B cell (primary cell): ENCODE measurements at regions not wholly inside any gene's neighbourhood (a gene's known extent, or its start where the extent isn't known, plus 50 kb on each side); places are given as distances from the start of the nearest gene placed in this dataset.

Experiments used
- ATAC-seq: fragments of 200-7000 bp; cut with Tn5 transposase; one replicate; pipeline ENCODE4 v1.10.0; 2021; ENCODE audit warnings: low read depth, mild to moderate bottlenecking, moderate number of reproducible peaks, moderate library complexity
- CTCF ChIA-PET: fragments of 350-600 bp; sonication (Branson Sonifier 250); formaldehyde crosslinking; loops from one replicate; lab custom pipeline; 2021; ENCODE audit warnings: antibody characterized with exemption, inconsistent platforms; lab: Charles Lee
- POLR2A ChIA-PET: fragments of 350-600 bp; sonication (Branson Sonifier 250); formaldehyde crosslinking; loops from one replicate; lab custom pipeline; 2021; ENCODE audit warnings: antibody characterized with exemption; lab: Charles Lee
- DNase-seq: peaks from one replicate; pipeline ENCODE4 v3.0.0; 2013
- H2AFZ ChIP-seq: 2 replicates; pipeline ENCODE4 v1.6.1; 2012; ENCODE audit warnings: mild to moderate bottlenecking, low read depth, low read length; ENCODE audit not compliant: insufficient read depth, poor library complexity, severe bottlenecking
- H3K27ac ChIP-seq, 2 donors: 1 replicate in 1 of 2; 2 replicates in 1 of 2; pipeline ENCODE4 v1.5.1; 2012 to 2013; ENCODE audit warnings: low read length in 2 of 2, mild to moderate bottlenecking in 2 of 2, moderate library complexity in 1 of 2
- H3K27me3 ChIP-seq, 4 experiments: fragments of 200-600 bp in 1 of 4; sonication (generic) in 1 of 4; replicated peaks in 1 of 4; 1 replicate in 2 of 4; 2 replicates in 2 of 4; pipeline versions ENCODE4 v1.6.1 to v1.7.0; 2013 to 2016; ENCODE audit warnings: low read length in 3 of 4, mild to moderate bottlenecking in 2 of 4, mixed read lengths in 1 of 4, moderate library complexity in 1 of 4; ENCODE audit not compliant: insufficient read depth in 4 of 4, control insufficient read depth in 3 of 4; ENCODE audit errors: control extremely low read depth in 1 of 4
- H3K36me3 ChIP-seq, 2 experiments: replicated peaks in 1 of 2; 1 replicate in 1 of 2; 2 replicates in 1 of 2; pipeline versions ENCODE4 v1.6.1 to v1.7.1; 2013; ENCODE audit warnings: low read length in 1 of 2; ENCODE audit not compliant: insufficient read depth in 2 of 2, control insufficient read depth in 1 of 2; ENCODE audit errors: control extremely low read depth in 1 of 2, extremely low read depth in 1 of 2
- H3K4me1 ChIP-seq, 2 donors: fragments of 200-600 bp in 1 of 2; sonication (generic) in 1 of 2; 1 replicate in 1 of 2; 2 replicates in 1 of 2; pipeline versions ENCODE4 v1.5.1 to v1.6.1; 2013 to 2017; ENCODE audit warnings: low read length in 2 of 2; ENCODE audit not compliant: control insufficient read depth in 2 of 2, insufficient read depth in 2 of 2
- H3K4me2 ChIP-seq: replicated peaks from 2 replicates; pipeline ENCODE3; 2012; ENCODE audit warnings: mild to moderate bottlenecking, low read depth, low read length; ENCODE audit not compliant: poor library complexity, severe bottlenecking
- H3K4me3 ChIP-seq, 5 experiments: fragments of 200-600 bp in 1 of 5; sonication (generic) in 1 of 5; 1 replicate in 3 of 5; 2 replicates in 2 of 5; pipeline versions ENCODE4 v1.5.1 to v1.7.0; 2011 to 2016; ENCODE audit warnings: low read length in 4 of 5, mild to moderate bottlenecking in 4 of 5, low read depth in 2 of 5, control low read depth in 1 of 5, moderate library complexity in 1 of 5; ENCODE audit not compliant: insufficient read depth in 1 of 5; ENCODE audit errors: control extremely low read depth in 1 of 5, extremely low read depth in 1 of 5
- H3K79me2 ChIP-seq: fragments of 200-600 bp; sonication (generic); one replicate; pipeline ENCODE4 v1.6.0; 2016; ENCODE audit warnings: low read length; ENCODE audit not compliant: control insufficient read depth, insufficient read depth
- H3K9ac ChIP-seq: fragments of 200-600 bp; sonication (generic); 2 replicates; pipeline ENCODE4 v1.6.1; 2017; ENCODE audit warnings: mild to moderate bottlenecking, low read length, moderate library complexity
- H3K9me3 ChIP-seq, 3 donors: one replicate each; pipeline versions ENCODE4 v1.6.1 to v1.7.1; 2013; ENCODE audit warnings: low read length in 2 of 3; ENCODE audit not compliant: control insufficient read depth in 2 of 3, insufficient read depth in 1 of 3; ENCODE audit errors: control extremely low read depth in 1 of 3
- H4K20me1 ChIP-seq: 2 replicates; pipeline ENCODE4 v1.6.0; 2012; ENCODE audit warnings: mild to moderate bottlenecking, low read length; ENCODE audit not compliant: insufficient read depth, control insufficient read depth, poor library complexity, severe bottlenecking
- H3K27ac Mint-ChIP-seq: one replicate; pipeline ENCODE4 v1.8.0; 2021; ENCODE audit warnings: mixed read lengths
- H3K27me3 Mint-ChIP-seq: one replicate; pipeline ENCODE4 v1.8.0; 2021; ENCODE audit warnings: mixed read lengths
- H3K4me1 Mint-ChIP-seq: one replicate; pipeline ENCODE4 v1.8.0; 2021; ENCODE audit warnings: mixed read lengths
- H3K4me3 Mint-ChIP-seq: one replicate; pipeline ENCODE4 v1.8.0; 2021; ENCODE audit warnings: mixed read lengths
- H3K9me3 Mint-ChIP-seq: one replicate; pipeline ENCODE4 v1.8.0; 2022; ENCODE audit warnings: mixed read lengths; ENCODE audit not compliant: insufficient read depth
- CTCF ChIP-seq: fragments of 200-600 bp; IDR thresholded peaks from one replicate; pipeline ENCODE4 v1.8.0; 2022; ENCODE audit warnings: antibody characterized with exemption, mild to moderate bottlenecking
- EZH2 ChIP-seq: IDR thresholded peaks from 2 replicates; pipeline ENCODE4 v1.6.1; 2012; ENCODE audit warnings: borderline replicate concordance, low read depth, mild to moderate bottlenecking, moderate library complexity, low read length; ENCODE audit not compliant: insufficient read depth, poor library complexity, severe bottlenecking
- WGBS: methylation state at CpG from one replicate; pipeline ENCODE4 v1.1.5; 2013; ENCODE audit warnings: missing lambda C conversion rate; ENCODE audit not compliant: insufficient coverage; 5-methylcytosine and 5-hydroxymethylcytosine counted together
- intact Hi-C: fragments of 100-400 bp; cut with micrococcal nuclease; formaldehyde crosslinking; loops from one replicate; pipeline ENCODE4 v1.10.0; 2022

- no peak overlapping the region for H3K27ac ChIP-seq
- no peak overlapping the region for H3K4me3 ChIP-seq
- intact Hi-C loops: no loop called here
- TF ChIP-seq CTCF: no peak
- TF ChIP-seq EZH2: no peak
- no peak overlapping the region for H2AFZ ChIP-seq
- Mint-ChIP-seq H3K27ac (no peak overlapping the region), H3K9me3 (peaks cover 9% of the 10 kb centered on the region), H3K4me3 (no peak overlapping the region), H3K4me1 (peaks cover 14% of the 10 kb centered on the region), H3K27me3 (no peaks in the 10 kb centered on the region)
- no peak overlapping the region for H3K4me2 ChIP-seq
- no peaks in the 10 kb centered on the region for H3K27me3 ChIP-seq
- H3K4me1 ChIP-seq: no peaks in the 10 kb centered on the region
- peaks cover 5 to 52% of the 10 kb centered on the region in 2 experiments for H3K36me3 ChIP-seq
- H3K9me3 ChIP-seq: no peaks in the 10 kb centered on the region
- WGBS: no CpG with 5 or more reads among the region's 1 CpG
- ChIA-PET POLR2A (no interaction called here), CTCF (interaction anchor here (0.6 kb wide), 1 partner anchor 125 kb away, joined by 3 read pairs; no protein-coding TSS in a partner anchor)
- H4K20me1 ChIP-seq: peaks cover 11% of the 10 kb centered on the region
- DNase-seq (no peak), ATAC-seq (no peak)
- H3K9ac ChIP-seq: no peak overlapping the region
- H3K79me2 ChIP-seq: peaks cover 63% of the 10 kb centered on the region
These were observed 64.9 kb upstream of the NEDD9 start for GRCh38 chr6:11297376-11297729.

GRCh38 chr6:11296449-11297375 lies 64.2 kb upstream of the NEDD9 start:
- CTCF ChIA-PET: interaction anchor here (0.6 kb wide), 1 partner anchor 125 kb away, joined by 3 read pairs; no protein-coding TSS in a partner anchor

More at GRCh38 chr6:11296449-11297375, 64.2 kb upstream of the NEDD9 start:
- DNase-seq (no peak), ATAC-seq (no peak)
- WGBS: 100% methylated on average over 4 of the region's 11 CpGs
- Histone ChIP-seq H3K36me3 (peaks cover 5 to 58% of the 10 kb centered on the region in 2 experiments), H4K20me1 (peaks cover 11% of the 10 kb centered on the region), H2AFZ (no peak overlapping the region), H3K4me2 (no peak overlapping the region), H3K27me3 (no peaks in the 10 kb centered on the region), H3K4me3 (no peak overlapping the region), H3K9me3 (no peaks in the 10 kb centered on the region), H3K9ac (no peak overlapping the region), H3K79me2 (peaks cover 63% of the 10 kb centered on the region), H3K27ac (no peak overlapping the region), H3K4me1 (no peaks in the 10 kb centered on the region)
- intact Hi-C loops: no loop called here
- peak overlapping the region; percentile 15 for H3K27ac Mint-ChIP-seq
- peaks cover 13% of the 10 kb centered on the region for H3K4me1 Mint-ChIP-seq
- peaks cover 7% of the 10 kb centered on the region for H3K9me3 Mint-ChIP-seq
- H3K4me3 Mint-ChIP-seq: no peak overlapping the region
- H3K27me3 Mint-ChIP-seq: no peaks in the 10 kb centered on the region
- TF ChIP-seq CTCF (no peak), EZH2 (no peak)
- POLR2A ChIA-PET: no interaction called here
